ENCODE measurements at regions not wholly inside any gene's neighbourhood (a gene's known extent, or its start where the extent isn't known, plus 50 kb on each side); places are given as distances from the start of the nearest gene placed in this dataset.

DNA sequence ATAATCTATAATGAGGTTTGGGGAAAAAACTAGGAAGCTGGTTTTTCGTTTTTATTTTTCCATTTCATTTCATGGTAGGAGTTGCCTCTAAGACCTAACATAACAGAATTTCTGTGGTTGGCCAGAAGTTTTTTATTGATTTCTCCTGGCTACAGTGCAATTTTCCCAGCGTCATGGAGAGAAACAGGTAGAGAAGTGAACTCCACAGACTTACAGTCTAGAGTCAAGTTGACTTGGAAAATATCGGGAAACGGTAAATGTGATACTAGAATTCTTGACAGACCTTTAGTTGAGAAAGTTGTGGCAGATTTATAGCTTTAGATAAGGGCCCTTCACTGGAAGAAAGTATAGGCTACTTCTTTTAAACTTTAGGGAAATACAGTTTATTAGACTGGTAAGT, 238.3 kb downstream of the DOK5 start:
- TF ChIP-seq RAD21 (IDR thresholded peaks at IDR 0.05; ENCODE audit: low read depth) (no peak), TCF12 (IDR thresholded peaks at IDR 0.05; ENCODE audit: low read depth) (no peak), TAF1 (IDR thresholded peaks at IDR 0.05; ENCODE audit: low read depth) (no peak), FOXM1 (IDR thresholded peaks at IDR 0.05; ENCODE audit: borderline replicate concordance, low read depth) (no peak), EP300 (IDR thresholded peaks at IDR 0.05; ENCODE audit: borderline replicate concordance) (no peak), EGR1 (IDR thresholded peaks at IDR 0.05) (no peak), CREB1 (IDR thresholded peaks at IDR 0.05; ENCODE audit: low read depth) (no peak), TEAD4 (IDR thresholded peaks at IDR 0.05) (no peak), CEBPB (IDR thresholded peaks at IDR 0.05) (no peak), YY1 (IDR thresholded peaks at IDR 0.05; ENCODE audit: low read depth) (no peak)
- TF ChIP-seq, protein P1, sequence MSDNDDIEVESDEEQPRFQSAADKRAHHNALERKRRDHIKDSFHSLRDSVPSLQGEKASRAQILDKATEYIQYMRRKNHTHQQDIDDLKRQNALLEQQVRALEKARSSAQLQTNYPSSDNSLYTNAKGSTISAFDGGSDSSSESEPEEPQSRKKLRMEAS (IDR thresholded peaks at IDR 0.05): no peak
